K562 (cell line): ENCODE measurements at regions not wholly inside any gene's neighbourhood (a gene's known extent, or its start where the extent isn't known, plus 50 kb on each side); places are given as distances from the start of the nearest gene placed in this dataset.

ENCODE experiments used
- ATAC-seq: fragments of 200-7000 bp; cut with Tn5 transposase; 3 replicates; pipeline ENCODE4 v1.9.1; 2020; ENCODE audit warnings: moderate library complexity
- BruUV-seq: library from RNA; stranded (reverse); fragments of 400-500 nt; replicated peaks from 2 replicates; lab custom pipeline; 2021; lab: Mats Ljungman, UMichigan
- CTCF ChIA-PET: fragments of 300-600 bp; formaldehyde crosslinking; extraction: SDS; loops from one replicate; lab custom pipeline; 2021; ENCODE audit warnings: low intra/inter-chr PET ratio; lab: Yijun Ruan, JAX
- POLR2A ChIA-PET: fragments of 300-600, 350-650 bp; sonication (Branson Sonifier 250); formaldehyde crosslinking; extraction: SDS; loops from one replicate; lab custom pipeline; 2021; ENCODE audit warnings: antibody characterized with exemption, inconsistent platforms; lab: Yijun Ruan, JAX
- DNase-seq, 4 experiments: peaks; one replicate each; pipeline versions ENCODE4 v3.0.0 to v3.0.0-alpha.2; 2011 to 2018; ENCODE audit warnings: low spot score in 3 of 4, mixed read lengths in 3 of 4; ENCODE audit errors: extremely low read depth in 1 of 4
- FAIRE-seq: peaks from 2 replicates; lab custom pipeline; 2011; peaks lifted over from hg19 to GRCh38; lab: Jason Lieb, UNC
- H2AFZ ChIP-seq: 2 replicates; pipeline ENCODE4 v1.6.0; 2011; ENCODE audit warnings: low read depth, low read length, control low read depth, inconsistent platforms
- H3K27ac ChIP-seq: fragments of 200-600 bp; 3 replicates; pipeline ENCODE4 v1.8.0; 2011; ENCODE audit warnings: low read depth, mild to moderate bottlenecking, control low read depth, inconsistent platforms, low read length, moderate library complexity, mixed read lengths; ENCODE audit errors: extremely low read depth
- H3K27me3 ChIP-seq, 2 experiments: fragments of 300-600 bp in 1 of 2; 2 replicates in 1 of 2; 3 replicates in 1 of 2; pipeline versions ENCODE4 v1.6.0 to v1.8.0; 2011; ENCODE audit warnings: inconsistent platforms in 2 of 2, low read length in 2 of 2, mild to moderate bottlenecking in 1 of 2, mixed read lengths in 1 of 2, moderate library complexity in 1 of 2; ENCODE audit not compliant: control insufficient read depth in 2 of 2, insufficient read depth in 2 of 2
- H3K36me3 ChIP-seq: fragments of 300-600 bp; 3 replicates; pipeline ENCODE4 v1.8.0; 2011; ENCODE audit warnings: mild to moderate bottlenecking, low read length, inconsistent platforms; ENCODE audit not compliant: control insufficient read depth, insufficient read depth
- H3K4me1 ChIP-seq, 2 experiments: fragments of 200-600 bp in 1 of 2; replicated peaks in 1 of 2; 2 replicates in 1 of 2; 3 replicates in 1 of 2; pipeline versions ENCODE4 v1.5.1 to v1.8.0; 2011; ENCODE audit warnings: inconsistent platforms in 2 of 2, low read length in 2 of 2, mild to moderate bottlenecking in 1 of 2, mixed read lengths in 1 of 2, moderate library complexity in 1 of 2; ENCODE audit not compliant: control insufficient read depth in 2 of 2, insufficient read depth in 2 of 2
- H3K4me2 ChIP-seq: 2 replicates; pipeline ENCODE4 v1.6.1; 2011; ENCODE audit warnings: low read length, control low read depth, inconsistent platforms, mixed read lengths; ENCODE audit not compliant: insufficient read depth
- H3K4me3 ChIP-seq: fragments of 200-600 bp; sonication (generic), shearing (Covaris generic); 2 replicates; pipeline ENCODE4 v1.5.1; 2016; ENCODE audit warnings: control low read depth, inconsistent platforms
- H3K79me2 ChIP-seq: fragments of 200-600 bp; 3 replicates; pipeline ENCODE4 v1.8.0; 2011; ENCODE audit warnings: low read length, inconsistent platforms; ENCODE audit not compliant: control insufficient read depth, insufficient read depth
- H3K9ac ChIP-seq, 2 experiments: 2 replicates each; pipeline versions ENCODE4 v1.6.0 to v1.6.1; 2011; ENCODE audit warnings: low read depth in 2 of 2, low read length in 2 of 2, control low read depth in 1 of 2, inconsistent platforms in 1 of 2, mild to moderate bottlenecking in 1 of 2, mixed read lengths in 1 of 2; ENCODE audit not compliant: insufficient read depth in 1 of 2
- H3K9me1 ChIP-seq: one replicate; pipeline ENCODE4 v1.6.0; 2011; ENCODE audit warnings: inconsistent platforms, mild to moderate bottlenecking, low read length, moderate library complexity; ENCODE audit not compliant: control insufficient read depth, insufficient read depth
- H3K9me3 ChIP-seq: replicated peaks from 2 replicates; pipeline ENCODE4 v1.5.1; 2011; ENCODE audit warnings: low read depth, low read length, inconsistent platforms; ENCODE audit not compliant: control insufficient read depth, insufficient read depth
- H4K20me1 ChIP-seq: replicated peaks from 2 replicates; pipeline ENCODE4 v1.6.1; 2011; ENCODE audit warnings: low read length, inconsistent platforms, mixed read lengths; ENCODE audit not compliant: control insufficient read depth, insufficient read depth
- BMI1 ChIP-seq: fragments of 150-350 bp; IDR thresholded peaks from 2 replicates; pipeline ENCODE4 v1.6.1; 2014; ENCODE audit warnings: low read length
- NRF1 ChIP-seq, 2 experiments: fragments of 450-650 bp; IDR thresholded peaks in 1 of 2; conservative IDR thresholded peaks in 1 of 2; 2 replicates each; pipeline ENCODE4 v1.6.1; 2014; ENCODE audit warnings: mild to moderate bottlenecking in 2 of 2
- TAF9B ChIP-seq: fragments of 450-650 bp; IDR thresholded peaks from 2 replicates; pipeline ENCODE4 v1.6.1; 2018; ENCODE audit warnings: mild to moderate bottlenecking; ENCODE audit not compliant: partially characterized antibody
- ZKSCAN8 ChIP-seq: fragments of 200-800 bp; sonication (Bioruptor generic); IDR thresholded peaks from 2 replicates; pipeline ENCODE4 v1.6.1; 2016; ENCODE audit warnings: missing genetic modification characterization, missing compliant biosample characterization
- ZNF253 ChIP-seq: fragments of 250-450 bp; sonication (Bioruptor Pico); conservative IDR thresholded peaks from 2 replicates; pipeline ENCODE4 v1.6.1; 2021; ENCODE audit warnings: mild to moderate bottlenecking
- ZNF316 ChIP-seq: fragments of 450-650 bp; IDR thresholded peaks from 2 replicates; pipeline ENCODE4 v1.6.1; 2016
- WGBS: fragments of 100-300 bp; shearing (Covaris generic); methylation state at CpG from one replicate; pipeline ENCODE4 v1.1.6; 2016; ENCODE audit warnings: low coverage, mixed read lengths; ENCODE audit not compliant: insufficient coverage; ENCODE audit errors: missing lambda C conversion rate; 5-methylcytosine and 5-hydroxymethylcytosine counted together
- in situ Hi-C: fragments of 300-500 bp; cut with MboI; formaldehyde crosslinking; loops from 4 replicates; pipeline ENCODE4 v1.15.0; 2018; ENCODE audit warnings: inconsistent platforms, mixed read lengths
- intact Hi-C: fragments of 100-400 bp; cut with micrococcal nuclease; formaldehyde crosslinking; loops from 2 replicates; pipeline ENCODE4 v1.14.2; 2022

- peaks cover 3 to 30% of the 10 kb centered on the region in 2 experiments; a peak in 3 of 5 replicates for H3K4me1 ChIP-seq
- H3K4me3 ChIP-seq, result no peak overlapping the region
- BruUV-seq, result no TSS peak
- H3K79me2 ChIP-seq, result no peaks in the 10 kb centered on the region
- H3K27ac ChIP-seq, result no peak overlapping the region
- H3K9me3 ChIP-seq, result no peaks in the 10 kb centered on the region
- in situ Hi-C loops (no loop called here), intact Hi-C loops (no loop called here)
- ChIA-PET POLR2A (interaction anchor here (1.0 kb wide), 1 partner anchor 44 kb away, joined by 4 read pairs; no protein-coding TSS in a partner anchor), CTCF (no interaction called here)
- FAIRE-seq, result no peak
- 18% methylated on average over 6 of the region's 6 CpGs for WGBS
- H3K9me1 ChIP-seq, result no peaks in the 10 kb centered on the region
- no peaks in the 10 kb centered on the region for H3K27me3 ChIP-seq
- DNase-seq, result peak in 2 of 4 experiments; percentile 29 to 32
- H3K36me3 ChIP-seq, result no peaks in the 10 kb centered on the region
- H3K4me2 ChIP-seq, result peak overlapping the region; percentile 35; the same call in 1 of the 2 replicates
- no peak overlapping the region for H2AFZ ChIP-seq
- no peak overlapping the region for H3K9ac ChIP-seq
- H4K20me1 ChIP-seq, result no peaks in the 10 kb centered on the region
- ATAC-seq, result peak; percentile 18; the same call in 1 of the 3 replicates
- TF ChIP-seq TAF9B (peak; percentile 10), ZKSCAN8 (CRISPR knock-in tag) (0 out of 2 replicates have a peak, but pooled peaks have one; percentile 19), ZNF316 (0 out of 2 replicates have a peak, but pooled peaks have one; percentile 9), NRF1 (conservative IDR thresholded peaks at IDR 0.05 in 1 of 2, IDR thresholded peaks at IDR 0.05 in 1 of 2) (peak; percentile 79 to 83), BMI1 (no peak), ZNF253 (CRISPR knock-in tag) (no peak)
These were observed 154.9 kb downstream of the ZNF648 start for GRCh38 chr1:181906631-181907030.
